Astrocyte (in vitro differentiated cells and primary cell): ENCODE measurements at regions not wholly inside any gene's neighbourhood (a gene's known extent, or its start where the extent isn't known, plus 50 kb on each side); places are given as distances from the start of the nearest gene placed in this dataset.

Source experiments
- DNase-seq: peaks from one replicate; pipeline ENCODE4 v3.0.0-alpha.2; 2010; ENCODE audit warnings: low read depth
- FAIRE-seq: peaks from 2 replicates; lab custom pipeline; 2011; peaks lifted over from hg19 to GRCh38; lab: Jason Lieb, UNC
- H2AFZ ChIP-seq: 2 replicates; pipeline ENCODE4 v1.6.0; 2012; ENCODE audit warnings: low read depth, low read length, inconsistent platforms
- H3K27ac ChIP-seq: 2 replicates; pipeline ENCODE4 v1.5.1; 2011; ENCODE audit warnings: low read depth, low read length, inconsistent platforms
- H3K27me3 ChIP-seq: 2 replicates; pipeline ENCODE4 v1.6.0; 2011; ENCODE audit warnings: low read length, inconsistent platforms; ENCODE audit not compliant: insufficient read depth
- H3K36me3 ChIP-seq: 2 replicates; pipeline ENCODE4 v1.5.1; 2011; ENCODE audit warnings: low read length, inconsistent platforms; ENCODE audit not compliant: insufficient read depth
- H3K4me1 ChIP-seq: 2 replicates; pipeline ENCODE4 v1.5.1; 2011; ENCODE audit warnings: low read length, inconsistent platforms; ENCODE audit not compliant: insufficient read depth
- H3K4me2 ChIP-seq: 2 replicates; pipeline ENCODE4 v1.6.0; 2012; ENCODE audit warnings: low read length, inconsistent platforms
- H3K4me3 ChIP-seq: 2 replicates; pipeline ENCODE4 v1.5.1; 2011; ENCODE audit warnings: low read depth, mild to moderate bottlenecking, low read length, inconsistent platforms; ENCODE audit not compliant: insufficient read depth
- H3K79me2 ChIP-seq: 2 replicates; pipeline ENCODE4 v1.6.0; 2012; ENCODE audit warnings: mild to moderate bottlenecking, low read length, inconsistent platforms; ENCODE audit not compliant: insufficient read depth
- H3K9ac ChIP-seq: 2 replicates; pipeline ENCODE4 v1.6.0; 2012; ENCODE audit warnings: mild to moderate bottlenecking, low read length, inconsistent platforms
- H3K9me3 ChIP-seq: 2 replicates; pipeline ENCODE4 v1.5.1; 2012; ENCODE audit warnings: low read depth, mild to moderate bottlenecking, low read length, inconsistent platforms; ENCODE audit not compliant: insufficient read depth
- H4K20me1 ChIP-seq: 2 replicates; pipeline ENCODE4 v1.6.0; 2012; ENCODE audit warnings: low read length, inconsistent platforms; ENCODE audit not compliant: insufficient read depth
- H3K27ac Mint-ChIP-seq: one replicate; pipeline ENCODE4 v1.8.0; 2021; ENCODE audit warnings: mild to moderate bottlenecking, mixed read lengths; ENCODE audit not compliant: unreplicated experiment
- H3K27me3 Mint-ChIP-seq: one replicate; pipeline ENCODE4 v1.8.0; 2021; ENCODE audit warnings: low read depth, mixed read lengths; ENCODE audit not compliant: unreplicated experiment
- H3K36me3 Mint-ChIP-seq: one replicate; pipeline ENCODE4 v1.8.0; 2021; ENCODE audit warnings: low read depth, mixed read lengths; ENCODE audit not compliant: unreplicated experiment
- H3K4me1 Mint-ChIP-seq: one replicate; pipeline ENCODE4 v1.8.0; 2021; ENCODE audit warnings: low read depth, mixed read lengths; ENCODE audit not compliant: unreplicated experiment
- H3K4me3 Mint-ChIP-seq: one replicate; pipeline ENCODE4 v1.8.0; 2021; ENCODE audit warnings: mild to moderate bottlenecking, moderate library complexity, mixed read lengths; ENCODE audit not compliant: unreplicated experiment
- H3K9me3 Mint-ChIP-seq: one replicate; pipeline ENCODE4 v1.8.0; 2021; ENCODE audit warnings: mild to moderate bottlenecking, mixed read lengths; ENCODE audit not compliant: unreplicated experiment
- EZH2 ChIP-seq: IDR thresholded peaks from 2 replicates; pipeline ENCODE4 v1.6.1; 2012; ENCODE audit warnings: mild to moderate bottlenecking, low read length, inconsistent platforms; ENCODE audit not compliant: insufficient read depth
- TF ChIP-seq, protein P1 (sequence below): IDR thresholded peaks from 2 replicates; pipeline ENCODE4 v1.5.1; 2011; ENCODE audit warnings: low read depth, mild to moderate bottlenecking, inconsistent platforms, low read length, moderate library complexity; ENCODE audit not compliant: insufficient read depth

DNA sequence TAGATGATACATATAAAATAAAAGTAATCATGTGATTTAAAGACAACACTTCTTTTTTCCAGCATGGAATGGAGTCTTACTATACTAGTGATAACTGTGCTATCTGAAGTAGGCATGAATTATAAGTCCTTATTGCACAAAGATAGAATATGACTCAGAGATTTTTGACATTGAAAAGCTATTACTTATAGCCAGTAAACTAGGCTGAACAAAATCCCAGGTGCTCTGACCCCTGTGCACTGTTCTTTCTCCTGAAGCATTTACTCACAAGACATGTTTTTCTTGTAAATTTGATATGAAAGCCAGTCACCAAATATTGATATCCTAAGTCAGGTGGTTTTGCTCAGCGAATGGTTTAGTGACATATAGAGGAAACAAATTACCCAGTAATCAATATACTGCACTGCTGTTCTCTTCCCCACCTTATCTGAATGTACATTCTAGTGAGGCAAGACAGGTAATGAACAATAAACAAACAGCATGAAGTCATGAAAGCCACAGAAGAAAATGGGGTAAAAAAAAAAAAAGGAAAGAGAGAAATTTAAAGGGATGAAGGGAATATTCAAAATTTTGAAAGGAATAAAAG is 1567.0 kb upstream of the SPRY2 start:
- TF ChIP-seq, protein P1, sequence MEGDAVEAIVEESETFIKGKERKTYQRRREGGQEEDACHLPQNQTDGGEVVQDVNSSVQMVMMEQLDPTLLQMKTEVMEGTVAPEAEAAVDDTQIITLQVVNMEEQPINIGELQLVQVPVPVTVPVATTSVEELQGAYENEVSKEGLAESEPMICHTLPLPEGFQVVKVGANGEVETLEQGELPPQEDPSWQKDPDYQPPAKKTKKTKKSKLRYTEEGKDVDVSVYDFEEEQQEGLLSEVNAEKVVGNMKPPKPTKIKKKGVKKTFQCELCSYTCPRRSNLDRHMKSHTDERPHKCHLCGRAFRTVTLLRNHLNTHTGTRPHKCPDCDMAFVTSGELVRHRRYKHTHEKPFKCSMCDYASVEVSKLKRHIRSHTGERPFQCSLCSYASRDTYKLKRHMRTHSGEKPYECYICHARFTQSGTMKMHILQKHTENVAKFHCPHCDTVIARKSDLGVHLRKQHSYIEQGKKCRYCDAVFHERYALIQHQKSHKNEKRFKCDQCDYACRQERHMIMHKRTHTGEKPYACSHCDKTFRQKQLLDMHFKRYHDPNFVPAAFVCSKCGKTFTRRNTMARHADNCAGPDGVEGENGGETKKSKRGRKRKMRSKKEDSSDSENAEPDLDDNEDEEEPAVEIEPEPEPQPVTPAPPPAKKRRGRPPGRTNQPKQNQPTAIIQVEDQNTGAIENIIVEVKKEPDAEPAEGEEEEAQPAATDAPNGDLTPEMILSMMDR = no peak
- TF ChIP-seq EZH2 = no peak
- no peaks in the 10 kb centered on the region for H3K36me3 ChIP-seq
- no peak overlapping the region for H3K4me3 Mint-ChIP-seq

GRCh38 chr13:81888855-81889254 is 1547.9 kb upstream of the SPRY2 start:
- Mint-ChIP-seq H3K4me3 (no peak overlapping the region), H3K4me1 (no peaks in the 10 kb centered on the region), H3K9me3 (peaks cover 3% of the 10 kb centered on the region), H3K27ac (no peak overlapping the region), H3K36me3 (no peaks in the 10 kb centered on the region), H3K27me3 (no peaks in the 10 kb centered on the region)
- no peaks in the 10 kb centered on the region for H3K4me1 ChIP-seq
- no peaks in the 10 kb centered on the region for H4K20me1 ChIP-seq
- H3K79me2 ChIP-seq = no peaks in the 10 kb centered on the region
- H3K9ac ChIP-seq = no peak overlapping the region
- no peak for FAIRE-seq
- H3K27me3 ChIP-seq = no peaks in the 10 kb centered on the region
- H3K4me3 ChIP-seq = no peak overlapping the region
- no peaks in the 10 kb centered on the region for H3K36me3 ChIP-seq
- H3K9me3 ChIP-seq = no peaks in the 10 kb centered on the region
- DNase-seq = no peak
- H3K27ac ChIP-seq = no peak overlapping the region
- H2AFZ ChIP-seq = no peak overlapping the region
- H3K4me2 ChIP-seq = no peak overlapping the region
- TF ChIP-seq, protein P1 = no peak
- TF ChIP-seq EZH2 = no peak

More for the DNA sequence above, 1567.0 kb upstream of the SPRY2 start:
- Mint-ChIP-seq H3K4me1 (no peaks in the 10 kb centered on the region), H3K27ac (no peak overlapping the region), H3K9me3 (no peaks in the 10 kb centered on the region), H3K36me3 (no peaks in the 10 kb centered on the region), H3K27me3 (no peaks in the 10 kb centered on the region)
- H3K4me3 ChIP-seq = no peak overlapping the region
- H3K79me2 ChIP-seq = no peaks in the 10 kb centered on the region
- no peaks in the 10 kb centered on the region for H3K4me1 ChIP-seq
- no peak overlapping the region for H3K4me2 ChIP-seq
- FAIRE-seq = no peak
- H3K27me3 ChIP-seq = no peaks in the 10 kb centered on the region
- no peaks in the 10 kb centered on the region for H3K9me3 ChIP-seq
- no peaks in the 10 kb centered on the region for H4K20me1 ChIP-seq
- no peak overlapping the region for H3K9ac ChIP-seq
- no peak for DNase-seq
- H3K27ac ChIP-seq = no peak overlapping the region
- H2AFZ ChIP-seq = no peak overlapping the region
